PC-9 (cell line): ENCODE measurements at regions not wholly inside any gene's neighbourhood (a gene's known extent, or its start where the extent isn't known, plus 50 kb on each side); places are given as distances from the start of the nearest gene placed in this dataset.

Experiments used
- BruUV-seq: library from RNA; stranded (reverse); fragments of 400-500 nt; replicated peaks from 2 replicates; lab custom pipeline; 2021; lab: Mats Ljungman, UMichigan
- CTCF ChIA-PET: fragments of 300-600 bp; sonication (Branson Sonifier 250); formaldehyde crosslinking; loops from one replicate; lab custom pipeline; 2022; ENCODE audit warnings: antibody characterized with exemption; lab: Charles Lee
- POLR2A ChIA-PET: fragments of 300-600 bp; sonication (Branson Sonifier 250); formaldehyde crosslinking; loops from one replicate; lab custom pipeline; 2022; ENCODE audit warnings: antibody characterized with exemption; ENCODE audit not compliant: unreplicated experiment; lab: Charles Lee
- DNase-seq, 2 experiments: peaks; one replicate each; pipeline versions ENCODE4 v3.0.0 to v3.0.0-alpha.2; 2015 to 2022; ENCODE audit warnings: mixed read lengths in 1 of 2
- H2AFZ ChIP-seq: fragments of 200-600 bp; sonication (generic); 2 replicates; pipeline ENCODE4 v1.8.1; 2017; ENCODE audit warnings: antibody characterized with exemption
- H3F3A ChIP-seq: fragments of 200-600 bp; sonication (generic); 2 replicates; pipeline ENCODE4 v1.8.1; 2017; ENCODE audit warnings: antibody characterized with exemption, mild to moderate bottlenecking, low read depth; ENCODE audit not compliant: insufficient read depth
- H3K27ac ChIP-seq: fragments of 200-600 bp; sonication (generic); 2 replicates; pipeline ENCODE4 v1.6.1; 2016; ENCODE audit warnings: mixed run types
- H3K27me3 ChIP-seq: fragments of 200-600 bp; sonication (generic); 2 replicates; pipeline ENCODE4 v1.6.1; 2016; ENCODE audit warnings: low read depth, mixed run types; ENCODE audit not compliant: insufficient read depth
- H3K36me3 ChIP-seq: fragments of 200-600 bp; sonication (generic); 2 replicates; pipeline ENCODE4 v1.6.1; 2016; ENCODE audit warnings: low read depth, mixed run types
- H3K4me1 ChIP-seq: fragments of 200-600 bp; sonication (generic); replicated peaks from 2 replicates; pipeline ENCODE4 v1.6.1; 2016; ENCODE audit warnings: mixed run types; ENCODE audit not compliant: insufficient read depth
- H3K4me2 ChIP-seq: fragments of 200-600 bp; sonication (generic); 2 replicates; pipeline ENCODE4 v1.6.1; 2017; ENCODE audit warnings: mixed run types
- H3K4me3 ChIP-seq: fragments of 200-600 bp; sonication (generic); 2 replicates; pipeline ENCODE4 v1.6.1; 2016; ENCODE audit warnings: mixed run types
- H3K79me2 ChIP-seq: fragments of 200-600 bp; sonication (generic); 2 replicates; pipeline ENCODE4 v1.6.1; 2017; ENCODE audit warnings: low read depth, mixed run types
- H3K9me2 ChIP-seq: fragments of 200-600 bp; sonication (generic); 2 replicates; pipeline ENCODE4 v1.8.1; 2017; ENCODE audit warnings: mild to moderate bottlenecking; ENCODE audit not compliant: insufficient read depth
- H3K9me3 ChIP-seq: fragments of 200-600 bp; sonication (generic); 2 replicates; pipeline ENCODE4 v1.8.1; 2016; ENCODE audit warnings: low read depth; ENCODE audit not compliant: insufficient read depth
- H4K20me1 ChIP-seq: fragments of 200-600 bp; sonication (generic); 2 replicates; pipeline ENCODE4 v1.8.1; 2017; ENCODE audit not compliant: insufficient read depth
- CTCF ChIP-seq: fragments of 200-600 bp; sonication (generic); conservative IDR thresholded peaks from 2 replicates; pipeline ENCODE4 v1.6.1; 2017; ENCODE audit warnings: mixed run types, antibody characterized with exemption, mild to moderate bottlenecking, moderate library complexity
- EZH2 ChIP-seq: fragments of 200-600 bp; sonication (generic); IDR thresholded peaks from 2 replicates; pipeline ENCODE4 v1.8.0; 2017; ENCODE audit warnings: antibody characterized with exemption, low read depth
- intact Hi-C: fragments of 100-400 bp; cut with micrococcal nuclease; formaldehyde crosslinking; loops from one replicate; pipeline ENCODE4 v1.10.0; 2022; ENCODE audit not compliant: unreplicated experiment

- ChIA-PET CTCF (no interaction called here), POLR2A (interaction anchor here (0.7 kb wide), 1 partner anchor 21 kb away, joined by 3 read pairs; no protein-coding TSS in a partner anchor)
- DNase-seq, result no peak
- Histone ChIP-seq H4K20me1 (peaks cover 9% of the 10 kb centered on the region; the same call in 1 of the 2 replicates), H3K9me3 (no peaks in the 10 kb centered on the region), H3K4me2 (no peak overlapping the region), H2AFZ (no peak overlapping the region), H3K4me1 (peaks cover 28% of the 10 kb centered on the region), H3K27ac (no peak overlapping the region), H3K27me3 (no peaks in the 10 kb centered on the region), H3K4me3 (no peak overlapping the region), H3K9me2 (no peaks in the 10 kb centered on the region), H3K36me3 (peaks cover 42% of the 10 kb centered on the region), H3F3A (peaks cover 64% of the 10 kb centered on the region), H3K79me2 (peaks cover 54% of the 10 kb centered on the region)
- TF ChIP-seq EZH2 (no peak), CTCF (no peak)
- intact Hi-C loops, result no loop called here
- no TSS peak for BruUV-seq
Measured at GRCh38 chr1:234855851-234856250, 245.9 kb upstream of the IRF2BP2 start.

GRCh38 chr1:234854645-234855039 is 244.7 kb upstream of the IRF2BP2 start:
- Histone ChIP-seq H3K9me3 (no peaks in the 10 kb centered on the region), H3K79me2 (peaks cover 42% of the 10 kb centered on the region), H3K27me3 (no peaks in the 10 kb centered on the region), H3K4me3 (no peak overlapping the region), H3K36me3 (peaks cover 51% of the 10 kb centered on the region), H3K9me2 (no peaks in the 10 kb centered on the region), H3F3A (peaks cover 62% of the 10 kb centered on the region), H3K4me2 (no peak overlapping the region), H3K27ac (no peak overlapping the region), H4K20me1 (peaks cover 9% of the 10 kb centered on the region; the same call in 1 of the 2 replicates), H3K4me1 (peaks cover 21% of the 10 kb centered on the region), H2AFZ (no peak overlapping the region)
- CTCF ChIA-PET, result no interaction called here
- intact Hi-C loops, result no loop called here
- POLR2A ChIA-PET, result no interaction called here
- no TSS peak for BruUV-seq
- no peak for DNase-seq
- TF ChIP-seq CTCF (no peak), EZH2 (no peak)

- Histone ChIP-seq H3K27ac (no peak overlapping the region), H4K20me1 (peaks cover 9% of the 10 kb centered on the region; the same call in 1 of the 2 replicates), H3K9me3 (no peaks in the 10 kb centered on the region), H2AFZ (no peak overlapping the region), H3K79me2 (peaks cover 38% of the 10 kb centered on the region), H3K36me3 (peaks cover 53% of the 10 kb centered on the region), H3K4me1 (peaks cover 21% of the 10 kb centered on the region), H3F3A (peaks cover 65% of the 10 kb centered on the region), H3K4me2 (no peak overlapping the region), H3K4me3 (no peak overlapping the region), H3K9me2 (no peaks in the 10 kb centered on the region), H3K27me3 (no peaks in the 10 kb centered on the region)
- no TSS peak for BruUV-seq
- intact Hi-C loops, result no loop called here
- TF ChIP-seq CTCF (no peak), EZH2 (no peak)
- DNase-seq, result no peak
- ChIA-PET POLR2A (no interaction called here), CTCF (no interaction called here)
Measured at GRCh38 chr1:234853906-234854644, 244.1 kb upstream of the IRF2BP2 start.
